Caco-2 (cell line): ENCODE measurements at regions not wholly inside any gene's neighbourhood (a gene's known extent, or its start where the extent isn't known, plus 50 kb on each side); places are given as distances from the start of the nearest gene placed in this dataset.

Source experiments
- BruUV-seq: library from RNA; stranded (reverse); fragments of 400-500 nt; replicated peaks from 2 replicates; lab custom pipeline; 2021; lab: Mats Ljungman, UMichigan
- CTCF ChIA-PET: fragments of 300-600 bp; sonication (Branson Sonifier 250); formaldehyde crosslinking; loops from one replicate; lab custom pipeline; 2022; ENCODE audit warnings: antibody characterized with exemption; lab: Charles Lee
- POLR2A ChIA-PET: fragments of 300-600 bp; sonication (Branson Sonifier 250); formaldehyde crosslinking; loops from one replicate; lab custom pipeline; 2022; ENCODE audit warnings: antibody characterized with exemption; lab: Charles Lee
- DNase-seq, 2 experiments: peaks; one replicate each; pipeline versions ENCODE4 v3.0.0 to v3.0.0-alpha.2; 2020 to 2022
- H3K27me3 ChIP-seq: replicated peaks from 2 replicates; pipeline ENCODE4 v1.6.0; 2011; ENCODE audit warnings: low read length; ENCODE audit not compliant: control insufficient read depth, insufficient read depth
- H3K36me3 ChIP-seq: 2 replicates; pipeline ENCODE4 v1.5.1; 2011; ENCODE audit warnings: low read length; ENCODE audit not compliant: control insufficient read depth, insufficient read depth
- H3K4me1 ChIP-seq: fragments of 250-450 bp; sonication (Bioruptor Pico); 2 replicates; pipeline ENCODE4 v1.5.1; 2020; ENCODE audit warnings: mild to moderate bottlenecking
- H3K4me3 ChIP-seq: 2 replicates; pipeline ENCODE4 v1.5.1; 2011; ENCODE audit warnings: low read depth, mild to moderate bottlenecking, control low read depth, low read length
- H3K9me3 ChIP-seq: fragments of 250-450 bp; sonication (Bioruptor Pico); 2 replicates; pipeline ENCODE4 v1.5.1; 2020; ENCODE audit warnings: mild to moderate bottlenecking, moderate library complexity
- H3K27ac Mint-ChIP-seq: one replicate; pipeline ENCODE4 v1.8.0; 2022; ENCODE audit warnings: mixed read lengths; ENCODE audit not compliant: unreplicated experiment
- H3K27me3 Mint-ChIP-seq: one replicate; pipeline ENCODE4 v1.8.0; 2022; ENCODE audit warnings: mixed read lengths; ENCODE audit not compliant: insufficient read depth, unreplicated experiment
- H3K36me3 Mint-ChIP-seq: one replicate; pipeline ENCODE4 v1.8.0; 2022; ENCODE audit warnings: mild to moderate bottlenecking, mixed read lengths; ENCODE audit not compliant: insufficient read depth, unreplicated experiment
- H3K4me1 Mint-ChIP-seq: one replicate; pipeline ENCODE4 v1.8.0; 2022; ENCODE audit warnings: low read depth, mixed read lengths; ENCODE audit not compliant: unreplicated experiment
- H3K4me3 Mint-ChIP-seq: one replicate; pipeline ENCODE4 v1.8.0; 2022; ENCODE audit warnings: mild to moderate bottlenecking, moderate library complexity, mixed read lengths; ENCODE audit not compliant: unreplicated experiment
- H3K9me3 Mint-ChIP-seq: one replicate; pipeline ENCODE4 v1.8.0; 2022; ENCODE audit warnings: mixed read lengths; ENCODE audit not compliant: unreplicated experiment
- intact Hi-C: fragments of 100-400 bp; cut with micrococcal nuclease; formaldehyde crosslinking; loops from one replicate; pipeline ENCODE4 v1.10.0; 2022; ENCODE audit not compliant: unreplicated experiment
- TF ChIP-seq, protein P1 (sequence below), 2 experiments: fragments of 200-600 bp in 1 of 2; IDR thresholded peaks; 1 replicate in 1 of 2; 2 replicates in 1 of 2; pipeline versions ENCODE4 v1.5.1 to v1.8.0; 2011 to 2022; ENCODE audit warnings: antibody characterized with exemption in 1 of 2, control low read depth in 1 of 2, inconsistent platforms in 1 of 2, low read depth in 1 of 2, low read length in 1 of 2, mild to moderate bottlenecking in 1 of 2, moderate library complexity in 1 of 2; ENCODE audit not compliant: insufficient read depth in 1 of 2, severe bottlenecking in 1 of 2, unreplicated experiment in 1 of 2

DNA sequence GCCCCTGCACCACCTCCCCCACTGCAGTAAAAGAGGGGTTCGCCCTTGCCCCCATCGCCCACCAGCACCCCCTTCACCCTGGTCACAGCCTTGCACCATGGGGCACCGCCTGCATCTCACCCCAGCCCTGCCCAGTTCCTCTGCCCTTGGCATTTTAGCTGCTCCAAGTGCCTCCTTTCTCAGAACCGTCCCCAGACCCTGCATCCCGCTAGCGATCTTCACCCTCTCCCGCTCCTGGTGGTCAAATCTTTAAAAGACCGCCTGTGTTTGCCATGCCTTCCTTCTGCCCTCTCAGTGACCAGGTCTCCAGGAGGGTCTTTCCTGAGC, 114.7 kb upstream of the OTOS start:
- peaks cover 7% of the 10 kb centered on the region for H3K4me1 Mint-ChIP-seq
- ChIA-PET CTCF (no interaction called here), POLR2A (interaction anchor here (1.2 kb wide), 1 partner anchor 349 kb away, joined by 3 read pairs; no protein-coding TSS in a partner anchor)
- H3K36me3 Mint-ChIP-seq = peaks cover 61% of the 10 kb centered on the region
- H3K27me3 Mint-ChIP-seq = no peaks in the 10 kb centered on the region
- H3K9me3 Mint-ChIP-seq = no peaks in the 10 kb centered on the region
- no peaks in the 10 kb centered on the region for H3K9me3 ChIP-seq
- peak overlapping the region; percentile 41 for H3K4me3 ChIP-seq
- H3K4me3 Mint-ChIP-seq = peak overlapping the region; percentile 94
- no peaks in the 10 kb centered on the region; the same call in 1 of the 2 replicates for H3K36me3 ChIP-seq
- peak overlapping the region; percentile 99 for H3K27ac Mint-ChIP-seq
- TF ChIP-seq, protein P1, sequence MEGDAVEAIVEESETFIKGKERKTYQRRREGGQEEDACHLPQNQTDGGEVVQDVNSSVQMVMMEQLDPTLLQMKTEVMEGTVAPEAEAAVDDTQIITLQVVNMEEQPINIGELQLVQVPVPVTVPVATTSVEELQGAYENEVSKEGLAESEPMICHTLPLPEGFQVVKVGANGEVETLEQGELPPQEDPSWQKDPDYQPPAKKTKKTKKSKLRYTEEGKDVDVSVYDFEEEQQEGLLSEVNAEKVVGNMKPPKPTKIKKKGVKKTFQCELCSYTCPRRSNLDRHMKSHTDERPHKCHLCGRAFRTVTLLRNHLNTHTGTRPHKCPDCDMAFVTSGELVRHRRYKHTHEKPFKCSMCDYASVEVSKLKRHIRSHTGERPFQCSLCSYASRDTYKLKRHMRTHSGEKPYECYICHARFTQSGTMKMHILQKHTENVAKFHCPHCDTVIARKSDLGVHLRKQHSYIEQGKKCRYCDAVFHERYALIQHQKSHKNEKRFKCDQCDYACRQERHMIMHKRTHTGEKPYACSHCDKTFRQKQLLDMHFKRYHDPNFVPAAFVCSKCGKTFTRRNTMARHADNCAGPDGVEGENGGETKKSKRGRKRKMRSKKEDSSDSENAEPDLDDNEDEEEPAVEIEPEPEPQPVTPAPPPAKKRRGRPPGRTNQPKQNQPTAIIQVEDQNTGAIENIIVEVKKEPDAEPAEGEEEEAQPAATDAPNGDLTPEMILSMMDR (IDR thresholded peaks at IDR 0.05; ENCODE audit: insufficient read depth in 1 of 2, low read depth in 1 of 2, low read length in 1 of 2, severe bottlenecking in 1 of 2, unreplicated experiment in 1 of 2) = no peak
- peaks cover 58% of the 10 kb centered on the region for H3K4me1 ChIP-seq
- no peak for DNase-seq
- no TSS peak for BruUV-seq
- no peaks in the 10 kb centered on the region for H3K27me3 ChIP-seq
- intact Hi-C loops = loop anchor here (5.0 kb wide), 1 partner anchor 182 kb away; the partner anchor contains the start of gene GPC1

DNA sequence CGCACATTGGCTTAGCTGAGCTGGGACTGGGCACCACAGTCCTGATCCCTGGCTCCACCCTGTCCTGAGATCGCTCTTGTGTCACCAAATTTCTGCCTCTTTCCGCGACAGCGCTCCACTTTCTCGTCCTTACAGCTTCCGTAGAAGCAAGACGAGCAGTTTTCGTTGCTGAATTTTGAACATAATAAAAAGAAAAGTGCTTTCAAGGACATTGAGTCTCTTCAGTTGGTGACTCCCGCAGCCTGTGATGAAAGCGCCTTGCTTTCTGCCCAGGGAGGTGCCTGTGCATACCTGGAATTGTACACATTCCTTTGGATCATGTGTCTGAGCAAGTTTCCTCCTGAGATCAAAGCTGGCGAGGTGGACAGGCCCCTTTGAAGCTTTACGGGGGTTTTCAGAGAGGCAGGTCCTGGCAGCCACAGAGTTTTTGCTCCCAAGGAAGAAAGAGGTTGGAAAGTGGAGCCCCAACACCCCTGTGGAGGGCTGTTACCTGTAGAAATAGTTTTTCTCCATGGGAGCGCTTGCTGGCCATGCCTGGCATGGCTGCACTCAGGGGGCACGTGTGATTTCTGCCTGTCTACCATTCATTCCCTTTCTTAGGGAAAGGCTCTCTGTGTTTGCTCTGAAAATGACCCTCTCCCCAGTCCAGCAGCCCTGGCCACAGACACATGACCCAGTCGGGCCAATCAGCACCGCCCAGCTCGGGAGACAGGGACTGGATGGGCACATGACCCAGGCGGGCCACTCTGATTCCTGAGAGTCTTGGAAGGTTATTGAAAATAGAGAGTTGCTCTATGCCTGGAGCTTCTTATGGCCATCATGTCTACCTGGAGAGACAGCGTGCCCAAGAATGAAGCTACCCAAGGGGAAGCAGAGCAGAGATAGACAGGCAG, 115.6 kb upstream of the OTOS start:
- H3K4me1 Mint-ChIP-seq = peaks cover 7% of the 10 kb centered on the region
- no peaks in the 10 kb centered on the region for H3K9me3 Mint-ChIP-seq
- intact Hi-C loops = loop anchor here (1.0 to 5.0 kb wide), 3 partner anchors 23 to 181 kb away; partner anchors contain the start of gene GPC1
- peaks cover 51% of the 10 kb centered on the region for H3K36me3 Mint-ChIP-seq
- BruUV-seq = TSS peak; percentile 92
- Histone ChIP-seq H3K9me3 (no peaks in the 10 kb centered on the region), H3K36me3 (no peaks in the 10 kb centered on the region; the same call in 1 of the 2 replicates), H3K27me3 (no peaks in the 10 kb centered on the region), H3K4me3 (peak overlapping the region; percentile 41), H3K4me1 (peaks cover 48% of the 10 kb centered on the region)
- TF ChIP-seq, protein P1 (IDR thresholded peaks at IDR 0.05; ENCODE audit: insufficient read depth in 1 of 2, low read depth in 1 of 2, low read length in 1 of 2, severe bottlenecking in 1 of 2, unreplicated experiment in 1 of 2) = no peak
- DNase-seq = peak; percentile 88 to 91
- H3K27ac Mint-ChIP-seq = peak overlapping the region; percentile 99
- peak overlapping the region; percentile 94 for H3K4me3 Mint-ChIP-seq
- POLR2A ChIA-PET = interaction anchor here (0.6 to 1.2 kb wide), 2 partner anchors 114 to 348 kb away, joined by 3 read pairs; no protein-coding TSS in a partner anchor
- no peaks in the 10 kb centered on the region for H3K27me3 Mint-ChIP-seq
- CTCF ChIA-PET = interaction anchor here (1.3 kb wide), 1 partner anchor 180 kb away, joined by 7 read pairs; the partner anchor contains the start of gene GPC1
